Large intestine (tissue), 3 donors: ENCODE measurements at regions not wholly inside any gene's neighbourhood (a gene's known extent, or its start where the extent isn't known, plus 50 kb on each side); places are given as distances from the start of the nearest gene placed in this dataset.

Experiments used
- DNase-seq, 2 donors: peaks; one replicate each; pipeline versions ENCODE4 v3.0.0 to v3.0.0-alpha.2; 2013
- H3K27ac ChIP-seq: one replicate; pipeline ENCODE4 v1.5.1; 2013; ENCODE audit warnings: low read length
- H3K27me3 ChIP-seq: 2 replicates; pipeline ENCODE4 v1.6.1; 2013; ENCODE audit warnings: low read length; ENCODE audit not compliant: control insufficient read depth, insufficient read depth
- H3K36me3 ChIP-seq: 2 replicates; pipeline ENCODE4 v1.6.1; 2013; ENCODE audit warnings: low read length; ENCODE audit not compliant: control insufficient read depth, insufficient read depth
- H3K4me1 ChIP-seq: one replicate; pipeline ENCODE4 v1.6.1; 2013; ENCODE audit warnings: low read length; ENCODE audit not compliant: control insufficient read depth, insufficient read depth
- H3K4me3 ChIP-seq: one replicate; pipeline ENCODE4 v1.5.1; 2013; ENCODE audit warnings: low read length
- H3K9me3 ChIP-seq: one replicate; pipeline ENCODE4 v1.6.1; 2013; ENCODE audit warnings: mild to moderate bottlenecking, low read depth, low read length, moderate library complexity; ENCODE audit not compliant: control insufficient read depth
- WGBS: methylation state at CpG from one replicate; pipeline ENCODE4 v1.1.5; 2013; ENCODE audit warnings: low lambda C conversion rate; ENCODE audit not compliant: insufficient coverage; 5-methylcytosine and 5-hydroxymethylcytosine counted together

DNA sequence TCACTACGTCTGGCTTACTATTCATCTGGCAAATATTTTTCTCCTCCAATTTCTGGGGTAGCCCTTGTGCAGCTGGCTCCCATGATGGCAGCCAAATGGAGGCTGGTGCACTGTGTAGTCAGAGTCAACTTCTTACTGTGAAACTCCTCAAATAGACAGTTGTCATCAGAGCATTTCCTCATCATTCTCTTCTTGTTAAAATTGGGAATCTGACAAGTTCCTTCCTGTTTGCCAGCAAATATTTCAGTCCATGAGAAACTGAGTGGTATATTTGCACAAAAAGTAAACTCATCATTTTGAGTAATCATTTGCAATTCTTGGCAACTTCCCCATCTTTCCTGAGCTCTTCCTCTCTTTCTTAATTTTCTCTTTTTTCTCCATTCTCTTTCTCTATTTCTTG, 394.9 kb upstream of the RGS17 start:
- H3K4me1 ChIP-seq = no peaks in the 10 kb centered on the region
- no peak for DNase-seq
- no peak overlapping the region for H3K27ac ChIP-seq
- WGBS = no CpG with 5 or more reads among the region's 1 CpG
- no peaks in the 10 kb centered on the region for H3K9me3 ChIP-seq
- no peaks in the 10 kb centered on the region for H3K36me3 ChIP-seq
- no peak overlapping the region for H3K4me3 ChIP-seq
- no peaks in the 10 kb centered on the region for H3K27me3 ChIP-seq

DNA sequence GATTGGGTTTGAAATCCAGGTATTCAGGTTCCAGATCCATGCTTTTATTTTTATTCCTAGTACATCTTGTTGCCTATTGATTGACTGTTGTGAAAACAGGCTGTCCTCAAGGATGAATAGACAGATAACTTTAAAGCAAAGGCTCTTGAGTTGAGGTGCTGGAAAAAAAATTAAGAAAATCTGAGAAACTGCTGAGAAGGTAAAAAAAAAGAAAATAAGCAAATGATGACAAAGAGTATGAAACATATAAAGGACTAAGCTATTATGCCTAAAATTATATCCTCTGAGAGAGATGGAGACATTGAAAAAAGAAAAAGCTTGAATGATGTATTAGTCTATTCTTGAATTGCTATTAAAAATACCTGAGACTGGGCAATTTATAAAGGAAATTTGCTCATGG, 392.3 kb upstream of the RGS17 start:
- H3K27me3 ChIP-seq = no peaks in the 10 kb centered on the region
- no peaks in the 10 kb centered on the region for H3K36me3 ChIP-seq
- H3K27ac ChIP-seq = no peak overlapping the region
- H3K4me3 ChIP-seq = no peak overlapping the region
- no peak for DNase-seq
- no peaks in the 10 kb centered on the region for H3K4me1 ChIP-seq
- H3K9me3 ChIP-seq = no peaks in the 10 kb centered on the region

DNA sequence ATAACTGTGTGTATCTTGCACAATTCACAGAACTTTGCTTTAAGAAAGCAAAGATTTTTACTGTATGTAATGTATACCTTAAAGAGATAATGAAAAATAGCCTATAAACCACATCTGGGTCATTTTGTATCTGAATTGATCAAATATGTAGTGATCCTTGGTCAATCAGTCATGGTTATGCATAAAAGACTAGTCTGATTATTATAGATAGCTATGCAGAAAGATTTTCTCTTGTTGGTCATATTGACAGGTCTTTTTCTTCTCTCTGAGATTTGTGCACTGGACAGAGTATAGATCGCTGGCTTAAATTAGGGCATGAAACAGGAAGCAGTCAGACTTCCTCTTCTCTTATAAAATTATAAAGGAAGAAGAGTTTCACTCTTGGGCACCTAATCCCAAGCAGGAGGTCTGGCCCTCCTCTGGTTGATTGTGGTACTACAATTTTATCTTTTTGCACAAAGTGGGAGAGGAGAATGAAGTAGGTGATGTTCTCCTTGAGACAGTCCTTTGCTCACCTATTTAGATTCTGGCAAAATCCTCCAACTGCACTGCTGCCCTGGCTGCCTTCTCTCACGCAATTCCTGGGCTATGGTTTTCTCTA, 380.9 kb upstream of the RGS17 start:
- no peaks in the 10 kb centered on the region for H3K4me1 ChIP-seq
- no peak overlapping the region for H3K4me3 ChIP-seq
- no CpG with 5 or more reads among the region's 2 CpGs for WGBS
- no peak overlapping the region for H3K27ac ChIP-seq
- no peaks in the 10 kb centered on the region for H3K9me3 ChIP-seq
- no peaks in the 10 kb centered on the region for H3K36me3 ChIP-seq
- DNase-seq = peak in 1 of 2 donors; percentile 4
- H3K27me3 ChIP-seq = no peaks in the 10 kb centered on the region

DNA sequence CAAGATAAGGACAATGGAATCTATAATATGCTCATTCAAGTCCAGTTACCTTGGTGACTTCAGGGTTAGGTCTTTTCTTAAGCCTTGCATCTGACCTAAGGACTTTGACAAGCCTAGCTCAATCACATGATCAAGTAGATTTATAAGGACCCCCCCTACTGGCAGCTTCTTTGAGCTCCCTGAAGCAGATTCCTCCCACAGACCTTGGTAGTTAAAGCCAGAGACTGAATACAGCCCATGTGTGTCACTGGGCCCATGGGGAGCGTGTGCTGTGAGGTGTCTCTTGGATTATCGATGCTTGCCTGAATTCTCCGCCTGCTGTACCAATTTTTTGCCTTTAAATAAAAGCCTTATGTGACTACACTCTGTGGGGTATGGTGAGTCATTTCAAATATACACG, 372.7 kb upstream of the RGS17 start:
- no peak for DNase-seq
- no peak overlapping the region for H3K4me3 ChIP-seq
- no peak overlapping the region for H3K27ac ChIP-seq
- H3K36me3 ChIP-seq = no peaks in the 10 kb centered on the region
- H3K27me3 ChIP-seq = no peaks in the 10 kb centered on the region
- no CpG with 5 or more reads among the region's 4 CpGs for WGBS
- no peaks in the 10 kb centered on the region for H3K9me3 ChIP-seq
- no peaks in the 10 kb centered on the region for H3K4me1 ChIP-seq

DNA sequence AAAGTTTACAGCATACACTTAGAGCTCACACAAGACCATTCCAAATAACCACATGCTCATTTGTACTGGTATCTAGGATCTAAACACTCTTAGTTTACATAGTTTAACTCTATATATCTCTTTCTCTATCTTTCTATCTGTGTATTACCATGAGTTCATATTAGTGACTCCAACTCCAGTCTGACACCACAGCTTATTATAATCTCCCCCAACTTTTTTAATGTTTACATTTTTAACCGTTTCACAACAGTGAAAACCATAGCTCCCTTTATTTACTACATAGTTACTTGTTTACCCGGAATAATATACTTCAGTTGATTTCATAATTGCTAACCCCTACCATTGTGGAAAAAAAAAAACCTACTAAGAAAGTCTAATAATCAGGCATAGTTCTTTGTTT, 362.4 kb upstream of the RGS17 start:
- Histone ChIP-seq H3K4me3 (no peak overlapping the region), H3K27ac (no peak overlapping the region), H3K4me1 (no peaks in the 10 kb centered on the region), H3K36me3 (no peaks in the 10 kb centered on the region), H3K9me3 (no peaks in the 10 kb centered on the region), H3K27me3 (no peaks in the 10 kb centered on the region)
- no peak for DNase-seq
- 64% methylated on average over 2 of the region's 2 CpGs for WGBS

DNA sequence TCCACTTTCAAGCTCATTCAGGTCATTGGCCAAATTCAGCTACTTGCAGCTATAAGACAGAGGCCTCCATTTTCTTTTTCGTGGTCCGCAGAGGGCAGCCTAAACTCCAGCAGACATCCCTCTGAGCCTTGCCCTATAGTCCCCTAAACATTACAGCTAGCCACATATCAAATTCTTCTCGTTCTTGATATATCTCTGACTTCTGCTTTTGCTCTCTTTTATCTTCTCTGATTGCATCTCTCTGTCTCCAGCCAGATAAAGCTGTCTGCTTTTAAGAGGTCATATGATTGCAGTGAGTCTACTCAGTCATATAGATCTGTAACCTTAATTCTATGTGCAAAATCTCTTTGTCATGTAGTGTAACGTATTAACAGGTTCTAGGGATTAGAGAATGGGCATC, 358.4 kb upstream of the RGS17 start:
- Histone ChIP-seq H3K4me3 (no peak overlapping the region), H3K27ac (no peak overlapping the region), H3K9me3 (no peaks in the 10 kb centered on the region), H3K4me1 (no peaks in the 10 kb centered on the region), H3K36me3 (no peaks in the 10 kb centered on the region), H3K27me3 (no peaks in the 10 kb centered on the region)
- DNase-seq = no peak
- WGBS = 50% methylated on average over 1 of the region's 4 CpGs

DNA sequence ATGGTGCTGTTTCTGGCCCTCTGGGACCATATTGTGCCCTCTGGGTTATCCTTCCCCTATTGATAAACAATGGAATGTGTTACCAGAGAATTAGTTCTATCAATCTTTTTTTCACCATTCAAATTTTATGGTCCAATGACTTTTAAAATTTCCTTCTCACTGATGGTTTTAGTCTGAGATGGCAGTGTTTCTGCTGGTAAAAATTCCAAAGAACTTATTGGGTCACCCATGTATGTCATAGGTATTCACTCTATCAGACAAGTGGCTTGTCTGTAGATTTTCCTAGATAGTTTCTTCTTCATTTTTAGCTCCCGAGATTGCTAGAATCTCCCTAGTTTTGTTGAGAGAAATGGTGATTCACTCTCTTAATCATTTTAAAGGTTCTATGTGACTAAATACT, 357.2 kb upstream of the RGS17 start:
- no peaks in the 10 kb centered on the region for H3K27me3 ChIP-seq
- no peak overlapping the region for H3K4me3 ChIP-seq
- no peak for DNase-seq
- no peaks in the 10 kb centered on the region for H3K36me3 ChIP-seq
- no peaks in the 10 kb centered on the region for H3K4me1 ChIP-seq
- no CpG with 5 or more reads among the region's 1 CpG for WGBS
- no peaks in the 10 kb centered on the region for H3K9me3 ChIP-seq
- H3K27ac ChIP-seq = no peak overlapping the region

DNA sequence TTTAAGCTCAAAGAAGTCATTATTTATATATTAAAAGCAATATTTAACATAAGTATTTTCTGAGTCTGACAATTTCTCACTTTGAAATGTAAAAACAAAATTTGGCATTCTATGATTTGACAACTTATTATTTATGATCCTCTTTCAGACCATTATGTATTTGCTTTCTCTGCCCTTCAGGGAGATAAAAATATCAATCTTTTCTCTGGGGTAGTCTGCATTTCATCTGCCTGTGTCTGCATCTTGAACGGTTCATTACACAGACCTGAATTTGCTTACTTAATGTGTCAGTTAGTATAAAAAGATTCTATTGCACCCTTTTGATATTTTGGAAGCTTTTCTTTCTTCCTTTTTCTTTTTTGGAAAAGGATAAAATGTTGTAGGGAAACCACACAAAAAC, 354.0 kb upstream of the RGS17 start:
- no peaks in the 10 kb centered on the region for H3K4me1 ChIP-seq
- 20% methylated on average over 1 of the region's 1 CpG for WGBS

DNA sequence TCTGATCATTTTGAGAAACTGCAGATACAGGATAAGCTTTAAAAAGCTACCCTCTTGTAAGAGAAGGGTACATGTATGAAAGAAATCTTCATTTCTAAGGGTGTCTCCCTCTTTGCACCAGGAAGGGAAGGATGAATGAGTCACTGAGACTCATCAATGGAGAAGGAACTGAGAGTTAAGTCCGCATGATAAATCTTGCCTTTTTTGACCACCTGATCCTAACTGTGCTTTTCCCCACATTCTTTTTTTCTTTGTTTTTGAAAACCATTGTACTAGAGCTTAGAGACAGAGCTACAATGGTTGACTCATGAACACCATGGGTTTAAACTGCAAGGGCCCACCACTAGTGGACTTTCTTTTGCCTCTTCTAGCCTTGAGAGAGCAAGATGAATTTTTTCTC, 353.0 kb upstream of the RGS17 start:
- no CpG with 5 or more reads among the region's 1 CpG for WGBS
- H3K27me3 ChIP-seq = no peaks in the 10 kb centered on the region
- H3K9me3 ChIP-seq = no peaks in the 10 kb centered on the region
- no peaks in the 10 kb centered on the region for H3K4me1 ChIP-seq
- no peak overlapping the region for H3K4me3 ChIP-seq
- no peaks in the 10 kb centered on the region for H3K36me3 ChIP-seq
- H3K27ac ChIP-seq = no peak overlapping the region
- no peak for DNase-seq

More for the DNA sequence above, 354.0 kb upstream of the RGS17 start:
- DNase-seq = no peak
- H3K36me3 ChIP-seq = no peaks in the 10 kb centered on the region
- no peaks in the 10 kb centered on the region for H3K9me3 ChIP-seq
- H3K27ac ChIP-seq = no peak overlapping the region
- H3K4me3 ChIP-seq = no peak overlapping the region
- no peaks in the 10 kb centered on the region for H3K27me3 ChIP-seq

DNA sequence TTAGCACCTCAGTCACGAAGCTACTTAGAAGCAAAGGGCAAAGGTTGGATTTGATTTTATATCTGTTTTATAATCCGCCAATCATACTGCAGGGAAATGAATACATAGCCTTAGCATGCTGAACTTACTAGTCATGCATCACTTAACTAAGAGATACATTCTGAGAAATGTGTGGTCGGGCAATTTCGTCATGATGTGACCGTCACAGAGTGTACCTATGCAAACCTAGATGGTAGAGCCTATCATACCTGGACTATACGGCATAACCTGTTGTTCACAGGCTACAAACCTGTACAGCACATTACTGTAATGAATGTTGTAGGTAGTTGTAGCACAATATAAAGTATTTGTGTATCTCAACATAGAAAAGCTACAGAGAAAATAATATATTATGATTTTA, 345.2 kb upstream of the RGS17 start:
- no CpG with 5 or more reads among the region's 6 CpGs for WGBS
- no peaks in the 10 kb centered on the region for H3K27me3 ChIP-seq
- no peak for DNase-seq
- H3K4me1 ChIP-seq = no peaks in the 10 kb centered on the region
- H3K9me3 ChIP-seq = no peaks in the 10 kb centered on the region
- H3K4me3 ChIP-seq = no peak overlapping the region
- H3K27ac ChIP-seq = no peak overlapping the region
- no peaks in the 10 kb centered on the region for H3K36me3 ChIP-seq

DNA sequence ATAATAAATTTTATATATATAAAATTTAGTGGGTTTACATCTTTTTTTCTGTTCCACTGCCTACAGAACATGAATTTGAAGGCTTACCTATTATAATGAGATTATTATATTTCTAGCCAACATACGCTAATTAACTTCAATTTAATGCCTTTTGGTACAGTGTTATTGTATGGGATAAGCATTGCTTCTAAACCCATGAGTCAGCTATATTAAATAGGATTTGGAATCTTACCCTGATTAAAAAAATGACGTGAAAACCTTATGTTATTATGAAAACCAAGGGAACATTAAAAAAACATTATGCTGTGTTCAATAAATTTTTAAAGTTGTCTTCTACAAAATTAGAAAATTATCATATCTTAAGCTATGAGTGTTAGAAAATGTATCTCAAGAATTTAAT, 334.0 kb upstream of the RGS17 start:
- no peaks in the 10 kb centered on the region for H3K36me3 ChIP-seq
- no peak overlapping the region for H3K4me3 ChIP-seq
- H3K9me3 ChIP-seq = no peaks in the 10 kb centered on the region
- WGBS = 83% methylated on average over 2 of the region's 2 CpGs
- no peaks in the 10 kb centered on the region for H3K4me1 ChIP-seq
- DNase-seq = no peak
- no peak overlapping the region for H3K27ac ChIP-seq
- H3K27me3 ChIP-seq = no peaks in the 10 kb centered on the region
